ENCODE measurements at regions not wholly inside any gene's neighbourhood (a gene's known extent, or its start where the extent isn't known, plus 50 kb on each side); places are given as distances from the start of the nearest gene placed in this dataset.

GRCh38 chr11:92453055-92453454 lies 228.4 kb downstream of the FAT3 start:
- BruUV-seq (replicated peaks): no TSS peak
- POLR2A ChIA-PET: no interaction called here

GRCh38 chr11:92455210-92455790 lies 230.7 kb downstream of the FAT3 start:
- Histone ChIP-seq H3K9ac (ENCODE audit: insufficient read depth in 1 of 2, low read depth in 2 of 2, low read length in 2 of 2) (no peak overlapping the region), H3K36me3 (ENCODE audit: control insufficient read depth, insufficient read depth, low read length) (no peaks in the 10 kb centered on the region), H3K79me2 (ENCODE audit: control insufficient read depth, insufficient read depth, low read length) (no peaks in the 10 kb centered on the region), H2AFZ (ENCODE audit: low read depth, low read length) (no peak overlapping the region), H3K4me1 (replicated peaks in 1 of 2; ENCODE audit: control insufficient read depth in 2 of 2, insufficient read depth in 2 of 2, low read length in 2 of 2) (no peaks in the 10 kb centered on the region), H3K9me1 (ENCODE audit: control insufficient read depth, insufficient read depth, low read length) (no peaks in the 10 kb centered on the region), H4K20me1 (replicated peaks; ENCODE audit: control insufficient read depth, insufficient read depth, low read length) (no peaks in the 10 kb centered on the region), H3K9me3 (replicated peaks; ENCODE audit: control insufficient read depth, insufficient read depth, low read depth, low read length) (no peaks in the 10 kb centered on the region), H3K27ac (ENCODE audit: extremely low read depth, low read depth, low read length) (no peak overlapping the region), H3K27me3 (ENCODE audit: control insufficient read depth in 2 of 2, insufficient read depth in 2 of 2, low read length in 2 of 2) (no peaks in the 10 kb centered on the region), H3K4me3 (no peak overlapping the region), H3K4me2 (ENCODE audit: insufficient read depth, low read length) (no peak overlapping the region)
- FAIRE-seq (no peak), DNase-seq (ENCODE audit: extremely low read depth in 1 of 4, low spot score in 3 of 4) (no peak), ATAC-seq (no peak)
- no TSS peak for BruUV-seq (replicated peaks)
- WGBS (ENCODE audit: insufficient coverage, low coverage, missing lambda C conversion rate): 13% methylated on average over 2 of the region's 2 CpGs
- ChIA-PET CTCF (ENCODE audit: low intra/inter-chr PET ratio) (no interaction called here), POLR2A (no interaction called here)
- in situ Hi-C loops (cut with MboI): no loop called here
- intact Hi-C loops (cut with micrococcal nuclease): no loop called here
- TF ChIP-seq U2AF2 (optimal IDR thresholded peaks at IDR 0.05; ENCODE audit: low read depth, low read length) (no peak), IFI16 (CRISPR knock-in tag; IDR thresholded peaks at IDR 0.05) (no peak), BACH1 (tag; IDR thresholded peaks at IDR 0.05) (no peak), ZNF146 (CRISPR knock-in tag; IDR thresholded peaks at IDR 0.05; ENCODE audit: unreplicated experiment) (no peak), NCOA6 (IDR thresholded peaks at IDR 0.05) (no peak), ZNF609 (CRISPR knock-in tag; IDR thresholded peaks at IDR 0.05; ENCODE audit: borderline replicate concordance) (no peak), DEAF1 (CRISPR knock-in tag; IDR thresholded peaks at IDR 0.05) (no peak), MEF2A (IDR thresholded peaks at IDR 0.05; ENCODE audit: control insufficient read depth, low read depth, low read length) (no peak)

More at GRCh38 chr11:92453055-92453454, 228.4 kb downstream of the FAT3 start:
- in situ Hi-C loops (cut with MboI): no loop called here
- intact Hi-C loops (cut with micrococcal nuclease): no loop called here
- no peaks in the 10 kb centered on the region for H3K79me2 ChIP-seq (ENCODE audit: control insufficient read depth, insufficient read depth, low read length)
- no peaks in the 10 kb centered on the region for H3K27me3 ChIP-seq (ENCODE audit: control insufficient read depth in 2 of 2, insufficient read depth in 2 of 2, low read length in 2 of 2)
- H3K4me2 ChIP-seq (ENCODE audit: insufficient read depth, low read length): no peak overlapping the region
- no peak for DNase-seq (ENCODE audit: extremely low read depth in 1 of 4, low spot score in 3 of 4)
- H3K4me3 ChIP-seq: no peak overlapping the region
- CTCF ChIA-PET (ENCODE audit: low intra/inter-chr PET ratio): no interaction called here
- H3K27ac ChIP-seq (ENCODE audit: extremely low read depth, low read depth, low read length): no peak overlapping the region
- no peaks in the 10 kb centered on the region for H4K20me1 ChIP-seq (replicated peaks; ENCODE audit: control insufficient read depth, insufficient read depth, low read length)
- no peak for TF ChIP-seq BCOR (IDR thresholded peaks at IDR 0.05)
- TF ChIP-seq FOSL1 (tag; conservative IDR thresholded peaks at IDR 0.05): 0 out of 2 replicates have a peak, but pooled peaks have one; percentile 18
- TF ChIP-seq FOXM1 (IDR thresholded peaks at IDR 0.05; ENCODE audit: low read depth): no peak
- no peak for TF ChIP-seq FOXM1 (CRISPR knock-in tag; IDR thresholded peaks at IDR 0.05; ENCODE audit: low read depth)
- TF ChIP-seq CHD4 (IDR thresholded peaks at IDR 0.05; ENCODE audit: insufficient read depth, insufficient replicate concordance, low read depth, low read length, poor library complexity, severe bottlenecking): no peak
- no peak for TF ChIP-seq BACH1 (tag; IDR thresholded peaks at IDR 0.05)
- no peaks in the 10 kb centered on the region for H3K9me3 ChIP-seq (replicated peaks; ENCODE audit: control insufficient read depth, insufficient read depth, low read depth, low read length)
- WGBS (ENCODE audit: insufficient coverage, low coverage, missing lambda C conversion rate): 0% methylated on average over 3 of the region's 3 CpGs
- H3K9ac ChIP-seq (ENCODE audit: insufficient read depth in 1 of 2, low read depth in 2 of 2, low read length in 2 of 2): no peak overlapping the region
- no peaks in the 10 kb centered on the region for H3K36me3 ChIP-seq (ENCODE audit: control insufficient read depth, insufficient read depth, low read length)
- H3K4me1 ChIP-seq (replicated peaks in 1 of 2; ENCODE audit: control insufficient read depth in 2 of 2, insufficient read depth in 2 of 2, low read length in 2 of 2): no peaks in the 10 kb centered on the region
- no peak for ATAC-seq
- no peaks in the 10 kb centered on the region for H3K9me1 ChIP-seq (ENCODE audit: control insufficient read depth, insufficient read depth, low read length)
- no peak for FAIRE-seq
- H2AFZ ChIP-seq (ENCODE audit: low read depth, low read length): no peak overlapping the region

All from K562 (cell line).